Superior temporal gyrus (tissue), 1 donor: ENCODE measurements at regions not wholly inside any gene's neighbourhood (a gene's known extent, or its start where the extent isn't known, plus 50 kb on each side); places are given as distances from the start of the nearest gene placed in this dataset.
"Not testable (repeated sequence)": the region's sequence is repeated elsewhere in the genome, so short reads cannot be mapped to it uniquely, and the experiment has no call there.

Experiments used
- DNase-seq: peaks from one replicate; pipeline ENCODE4 v3.0.0-alpha.2; 2016; ENCODE audit errors: extremely low spot score

DNA sequence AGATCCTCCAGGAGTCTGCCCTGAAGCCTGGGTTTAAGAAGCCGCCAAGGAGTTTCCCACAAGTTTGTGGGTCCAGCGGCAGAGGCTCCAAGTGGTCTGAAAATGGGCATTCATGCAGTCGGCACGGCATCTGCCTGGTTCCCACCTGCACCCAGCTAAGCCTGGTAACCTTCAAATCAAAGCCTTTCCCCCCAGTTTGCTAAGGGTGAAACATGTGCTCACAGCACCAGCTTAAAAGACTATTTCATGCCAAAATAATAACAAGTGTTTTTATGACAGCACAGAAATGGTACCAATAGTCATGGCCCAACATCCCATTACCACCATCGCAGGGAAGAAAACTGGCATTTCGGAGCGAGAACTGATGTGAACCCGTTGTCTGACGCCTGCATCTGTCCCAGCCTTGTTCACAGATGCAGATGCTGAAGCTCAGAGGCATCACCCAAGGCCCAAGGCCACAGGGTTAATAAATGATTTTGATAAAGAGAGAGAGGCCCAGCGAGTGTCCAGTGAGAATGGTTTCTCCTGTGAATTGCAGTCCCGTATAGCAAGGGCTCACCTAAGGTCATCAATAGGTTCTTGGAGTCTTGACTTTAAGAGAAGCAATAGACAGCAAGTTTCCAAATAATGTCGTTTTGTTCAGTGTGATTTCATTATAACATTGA lies 188.0 kb upstream of the TPM1 start:
- DNase-seq = peak; percentile 5

DNA sequence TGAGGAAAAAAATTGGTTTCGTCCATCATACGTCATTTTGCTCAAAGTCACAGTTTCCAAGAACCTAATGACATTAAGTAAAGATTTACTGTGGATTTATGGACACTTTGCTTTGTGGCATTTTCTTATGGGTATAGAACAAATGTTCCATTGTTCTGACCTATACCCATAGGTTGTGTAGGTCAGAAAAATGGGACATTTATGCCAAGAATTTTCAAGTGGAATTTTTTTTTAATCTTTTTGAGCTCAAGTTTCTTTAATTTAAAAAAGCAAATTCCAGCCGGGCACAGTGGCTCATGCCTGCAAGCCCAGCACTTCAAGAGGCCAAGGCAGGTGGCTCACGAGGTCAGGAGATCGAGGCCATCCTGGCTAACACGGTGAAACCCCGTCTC lies 187.5 kb upstream of the TPM1 start:
- DNase-seq = no peak

- DNase-seq = no peak
These were observed 185.9 kb upstream of the TPM1 start for GRCh38 chr15:62856466-62857246.

DNA sequence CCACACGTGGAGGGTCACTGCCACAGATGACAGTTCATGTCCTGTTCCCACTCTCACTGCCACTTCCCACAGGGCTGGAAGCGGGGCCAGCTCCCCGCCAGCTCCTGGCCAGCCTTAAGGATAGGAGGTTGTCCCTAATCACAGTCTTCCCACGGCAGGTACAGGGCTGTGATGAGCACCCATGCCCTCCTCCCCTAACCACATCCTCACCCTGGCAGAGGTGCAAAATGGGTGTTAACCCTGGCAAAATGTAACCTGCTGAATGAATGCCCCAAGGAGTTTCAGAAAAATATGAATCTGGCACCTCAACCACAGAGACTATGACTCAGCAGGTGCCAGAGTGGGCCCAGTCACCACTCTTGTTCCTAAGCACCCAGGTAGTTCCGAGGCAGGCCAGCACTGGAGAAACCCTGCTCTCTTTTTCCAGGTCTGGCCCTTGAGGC lies 185.1 kb upstream of the TPM1 start:
- DNase-seq = no peak

- DNase-seq = no peak
These were observed 184.2 kb upstream of the TPM1 start for GRCh38 chr15:62858343-62858742.

DNA sequence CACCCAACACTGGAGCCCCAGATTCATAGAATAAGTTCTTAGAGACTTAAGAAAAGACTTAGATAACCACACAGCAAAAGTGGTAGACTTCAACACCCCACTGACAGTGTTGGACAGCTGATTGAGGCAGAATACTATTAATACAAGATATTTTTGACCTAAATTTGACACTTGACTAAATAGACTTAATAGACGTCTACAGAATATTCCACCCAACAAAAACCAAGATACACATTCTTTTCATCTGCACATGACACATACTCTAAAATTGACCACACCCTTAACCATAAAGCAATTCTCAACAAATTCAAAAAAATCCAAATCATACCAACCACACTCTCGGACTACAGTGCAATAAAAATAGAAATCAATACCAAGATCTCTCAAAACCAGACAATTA lies 179.8 kb upstream of the TPM1 start:
- no peak for DNase-seq

GRCh38 chr15:62866366-62866765 lies 176.2 kb upstream of the TPM1 start:
- DNase-seq = no peak

DNA sequence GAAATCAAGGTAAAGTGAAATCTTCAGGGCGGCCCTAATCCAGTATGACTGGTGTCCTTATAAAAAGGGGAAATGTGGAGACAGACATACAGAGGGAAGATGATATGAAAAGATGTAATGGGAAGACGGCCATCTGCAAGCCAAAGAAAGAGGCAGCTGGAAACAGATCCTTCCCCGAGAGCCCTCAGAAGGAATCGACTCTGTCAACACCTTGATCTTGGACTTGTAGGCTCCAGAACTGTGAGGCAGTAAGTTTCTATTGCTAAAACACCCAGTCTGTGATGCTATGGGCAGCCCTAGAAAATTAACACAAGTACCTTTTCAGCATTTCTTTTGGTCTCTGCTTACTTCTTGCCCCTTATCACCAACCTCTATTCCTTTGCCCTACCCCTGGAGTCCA lies 174.7 kb upstream of the TPM1 start:
- no peak for DNase-seq

DNA sequence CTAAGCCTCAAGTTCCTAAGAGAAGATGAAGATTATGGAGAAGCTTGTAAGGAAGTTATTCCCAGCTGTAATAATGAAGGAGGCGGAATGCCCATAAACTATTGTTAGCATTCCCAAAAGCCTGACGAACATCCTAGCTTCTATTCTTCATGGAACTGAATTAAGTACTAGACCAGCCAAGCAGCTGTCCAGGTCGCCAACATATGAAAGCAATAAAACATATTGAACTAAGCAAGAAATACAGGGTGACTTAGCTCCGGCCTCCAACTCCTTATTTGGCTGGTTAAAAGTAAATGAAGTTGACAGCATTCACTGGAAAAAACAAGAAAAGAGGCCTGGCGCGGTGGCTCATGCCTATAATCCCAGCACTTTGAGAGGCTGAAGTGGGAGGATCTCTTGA lies 174.0 kb upstream of the TPM1 start:
- no peak for DNase-seq

DNA sequence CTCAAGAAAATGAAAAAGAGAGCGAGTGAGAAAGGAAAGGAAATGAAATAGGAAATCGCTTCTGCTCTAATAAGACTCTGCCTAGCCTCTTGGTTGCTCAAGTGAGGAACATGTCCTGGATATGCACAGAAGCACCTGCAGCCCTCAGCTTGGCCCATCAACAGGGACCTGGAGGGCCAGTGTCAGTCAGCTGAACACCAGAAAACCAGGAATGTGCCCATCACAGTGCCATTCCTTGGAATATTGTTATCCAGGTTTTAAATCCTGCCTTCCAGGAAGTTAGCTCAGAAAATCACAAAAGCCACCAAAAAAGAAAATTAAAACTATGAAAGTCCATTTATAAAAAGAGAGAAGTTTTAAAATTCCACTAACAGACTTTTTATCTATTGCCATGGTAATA lies 173.4 kb upstream of the TPM1 start:
- no peak for DNase-seq

- DNase-seq = no peak
These were observed 172.3 kb upstream of the TPM1 start for GRCh38 chr15:62870216-62870615.

DNA sequence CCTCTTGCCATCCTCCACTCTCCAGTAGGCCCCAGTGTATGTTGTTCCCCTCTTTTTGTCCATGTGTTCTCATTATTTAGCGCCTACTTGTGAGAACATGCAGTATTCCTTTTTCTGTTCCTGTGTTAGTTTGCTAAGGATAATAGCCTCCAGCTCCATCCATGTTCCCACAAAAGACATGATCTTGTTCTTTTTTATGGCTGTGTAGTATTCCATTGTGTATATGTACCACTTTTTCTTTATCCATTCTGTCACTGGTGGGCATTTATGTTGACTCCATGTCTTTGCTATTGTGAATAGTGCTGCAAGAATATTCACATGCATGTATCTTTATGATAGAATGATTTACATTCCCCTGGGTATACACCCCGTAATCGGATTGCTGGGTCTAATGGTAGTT lies 171.8 kb upstream of the TPM1 start:
- DNase-seq = not testable (repeated sequence)

DNA sequence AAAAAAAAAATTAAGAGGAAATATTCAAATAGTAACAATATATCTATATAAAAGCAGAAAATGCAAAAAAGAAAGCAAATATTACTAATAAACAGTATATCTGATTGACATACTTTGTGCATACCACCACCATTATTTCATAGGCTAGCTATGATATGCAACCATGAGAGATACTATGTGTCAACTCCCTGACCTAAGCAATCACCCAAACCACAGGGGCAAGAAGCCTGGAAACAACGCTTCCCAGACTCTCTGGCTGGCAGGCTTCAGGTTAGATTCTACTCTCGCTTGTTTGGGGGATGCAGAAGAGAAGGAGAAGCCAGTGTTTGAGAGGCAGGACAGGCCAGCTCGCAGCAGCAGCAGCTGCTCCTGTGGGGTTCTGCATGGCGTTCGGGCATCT lies 169.3 kb upstream of the TPM1 start:
- DNase-seq = no peak

GRCh38 chr15:62874064-62874463 lies 168.5 kb upstream of the TPM1 start:
- no peak for DNase-seq

GRCh38 chr15:62874959-62875625 lies 167.5 kb upstream of the TPM1 start:
- no peak for DNase-seq

- DNase-seq = no peak
These were observed 166.9 kb upstream of the TPM1 start for GRCh38 chr15:62875626-62876021.

DNA sequence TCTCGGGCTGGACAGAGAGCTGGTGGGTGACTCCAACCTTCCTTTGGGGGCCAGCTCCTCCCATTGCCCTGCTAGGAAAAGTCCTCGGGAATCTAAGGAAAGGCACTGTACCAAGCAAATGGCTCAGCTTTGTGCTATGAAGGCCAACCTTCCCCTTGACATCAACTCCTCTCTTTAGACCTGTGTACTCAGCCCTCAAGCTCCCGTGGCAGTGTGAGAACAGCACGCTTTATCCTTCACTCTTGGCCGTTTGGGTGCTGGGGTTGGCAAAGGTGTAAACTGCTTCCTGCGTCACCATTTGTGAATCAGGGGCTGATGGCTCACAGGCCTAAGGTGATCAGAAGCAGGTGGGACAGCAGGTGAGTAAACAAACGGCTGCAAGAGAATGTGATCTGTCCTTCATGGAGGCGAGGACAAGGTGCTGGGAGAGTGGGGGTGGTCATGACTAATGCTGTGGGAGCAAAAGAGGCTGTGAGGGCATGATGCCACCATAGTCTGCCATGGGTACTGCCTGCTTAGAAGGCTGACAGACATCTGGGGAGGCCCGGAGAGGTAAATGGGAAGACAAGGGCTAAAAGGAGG lies 165.2 kb upstream of the TPM1 start:
- no peak for DNase-seq

- no peak for DNase-seq
These were observed 164.5 kb upstream of the TPM1 start for GRCh38 chr15:62878070-62878469.

DNA sequence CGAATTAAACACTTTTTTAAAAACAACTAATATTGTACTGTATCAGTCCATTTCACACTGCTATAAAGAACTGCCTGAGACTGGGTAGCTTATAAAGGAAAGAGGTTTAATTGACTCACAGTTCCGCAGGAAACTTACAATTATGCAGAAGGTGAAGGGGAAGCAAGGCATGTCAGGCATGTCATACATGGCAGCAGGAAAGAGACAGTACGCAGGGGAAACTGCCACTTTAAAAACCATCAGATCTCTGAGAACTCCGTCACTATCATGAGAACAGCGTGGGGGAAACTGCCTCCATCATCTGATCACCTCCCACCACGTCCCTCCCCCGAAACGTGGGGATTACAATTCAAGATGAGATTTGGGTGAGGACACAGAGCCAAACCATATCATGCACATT lies 162.8 kb upstream of the TPM1 start:
- DNase-seq = no peak

DNA sequence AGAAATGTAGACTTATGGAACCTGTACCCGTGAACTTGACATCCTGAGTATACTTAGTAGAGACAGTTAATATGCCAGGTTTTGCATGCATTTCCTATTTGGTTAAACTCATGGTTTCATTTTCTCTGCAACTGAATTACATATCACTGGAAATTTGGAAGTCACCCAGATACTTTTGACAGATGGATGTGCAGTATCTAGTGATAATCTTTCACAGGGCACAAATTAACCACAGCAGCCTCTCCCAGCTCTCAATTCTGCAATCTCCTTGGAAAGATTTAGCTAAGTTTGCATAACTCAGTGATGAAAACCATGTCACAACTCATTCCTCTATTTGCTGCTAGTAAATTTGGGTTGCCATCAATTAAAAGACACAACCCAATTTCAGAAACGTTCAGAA lies 162.3 kb upstream of the TPM1 start:
- DNase-seq = peak; percentile 20

DNA sequence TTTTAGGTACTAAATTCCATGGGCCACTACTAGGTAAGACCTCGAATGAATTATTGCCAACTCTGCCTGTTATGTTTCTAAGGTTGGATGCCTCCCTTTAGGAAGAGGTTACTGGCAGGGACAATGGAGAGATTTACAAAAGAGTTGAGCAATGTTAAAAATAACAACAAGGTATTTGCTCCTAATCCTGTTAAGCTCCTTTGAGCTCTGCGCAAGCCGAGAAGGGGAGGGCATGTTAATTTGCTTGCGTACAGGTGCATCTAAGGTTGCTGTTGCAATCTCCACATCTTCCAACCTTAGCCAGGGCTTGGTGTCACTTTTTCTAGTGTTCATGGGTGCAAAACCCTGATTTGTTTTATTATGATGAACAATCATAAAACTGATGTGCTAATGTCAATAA lies 161.5 kb upstream of the TPM1 start:
- DNase-seq = no peak

DNA sequence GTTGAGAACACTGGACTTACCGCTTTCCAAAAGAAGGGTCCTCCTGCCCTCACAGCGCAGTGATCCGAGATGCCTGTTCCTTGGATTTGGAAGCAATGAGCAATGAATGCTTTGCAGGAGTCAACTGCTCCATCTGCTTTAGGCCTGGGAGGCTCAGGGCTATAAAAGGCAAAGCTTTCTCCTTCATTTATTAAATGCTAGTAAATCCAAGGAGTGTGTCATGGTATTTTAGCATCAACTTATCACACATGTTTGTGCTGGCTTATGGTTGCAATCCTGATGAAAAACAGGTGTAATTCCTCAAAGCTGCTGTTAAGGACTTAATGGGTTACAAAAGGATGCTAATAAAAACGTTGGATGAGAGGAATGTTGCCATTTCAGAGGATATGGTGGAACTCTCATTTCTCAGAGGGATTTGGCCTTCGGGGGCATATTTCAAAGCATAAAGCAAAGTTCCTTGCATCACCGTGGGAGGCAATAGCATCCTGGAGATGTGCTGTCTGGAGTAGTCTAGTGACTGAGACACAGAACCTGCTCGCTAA lies 158.5 kb upstream of the TPM1 start:
- DNase-seq = no peak
